ENCODE measurements at regions not wholly inside any gene's neighbourhood (a gene's known extent, or its start where the extent isn't known, plus 50 kb on each side); places are given as distances from the start of the nearest gene placed in this dataset.

DNA sequence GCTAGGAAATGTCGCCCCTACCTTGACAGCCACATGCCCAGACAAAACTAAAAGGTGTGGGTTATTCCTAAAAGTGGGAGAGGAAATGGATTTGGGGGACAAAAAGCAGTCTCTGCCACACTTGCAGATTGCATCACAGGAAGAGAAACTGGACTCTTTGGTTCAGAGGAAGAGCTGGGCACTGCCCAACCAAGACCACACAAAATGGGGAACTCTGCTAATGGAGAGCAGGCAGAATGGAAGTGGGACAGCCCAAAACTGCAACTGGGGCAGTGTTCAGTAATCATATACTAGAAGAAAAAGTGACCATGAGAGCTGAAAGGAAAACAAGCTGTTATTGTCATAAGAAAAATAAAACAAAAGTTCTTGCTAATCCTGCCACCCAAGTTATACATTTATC, 138.9 kb upstream of the FRMD4B start:
- no peaks in the 10 kb centered on the region for H3K4me1 ChIP-seq (ENCODE audit: control insufficient read depth in 5 of 5, insufficient read depth in 5 of 5, low read length in 5 of 5)
- no peaks in the 10 kb centered on the region for H3K27me3 ChIP-seq (ENCODE audit: control insufficient read depth in 5 of 5, insufficient read depth in 4 of 5, low read length in 5 of 5)
- no peak overlapping the region for H3K9ac ChIP-seq (ENCODE audit: low read length in 5 of 5)
- peaks cover 0 to 4% (median 0%) of the 10 kb centered on the region in 5 donors for H3K9me3 ChIP-seq (ENCODE audit: control insufficient read depth in 5 of 5, low read length in 5 of 5)
- no peak overlapping the region for H3K4me3 ChIP-seq (ENCODE audit: low read depth in 1 of 5, low read length in 5 of 5)
- H3K27ac ChIP-seq (ENCODE audit: low read depth, low read length) = no peak overlapping the region
- H3K36me3 ChIP-seq (ENCODE audit: control insufficient read depth in 5 of 5, insufficient read depth in 5 of 5, low read length in 5 of 5) = no peaks in the 10 kb centered on the region

- H3K4me1 ChIP-seq (ENCODE audit: control insufficient read depth in 5 of 5, insufficient read depth in 5 of 5, low read length in 5 of 5) = no peaks in the 10 kb centered on the region
- H3K36me3 ChIP-seq (ENCODE audit: control insufficient read depth in 5 of 5, insufficient read depth in 5 of 5, low read length in 5 of 5) = no peaks in the 10 kb centered on the region
- no peaks in the 10 kb centered on the region for H3K27me3 ChIP-seq (ENCODE audit: control insufficient read depth in 5 of 5, insufficient read depth in 4 of 5, low read length in 5 of 5)
- H3K4me3 ChIP-seq (ENCODE audit: low read depth in 1 of 5, low read length in 5 of 5) = no peak overlapping the region
- H3K9me3 ChIP-seq (ENCODE audit: control insufficient read depth in 5 of 5, low read length in 5 of 5) = peaks cover 0 to 4% (median 0%) of the 10 kb centered on the region in 5 donors
- H3K9ac ChIP-seq (ENCODE audit: low read length in 5 of 5) = no peak overlapping the region
- no peak overlapping the region for H3K27ac ChIP-seq (ENCODE audit: low read depth, low read length)
These were observed 135.4 kb upstream of the FRMD4B start for GRCh38 chr3:69521286-69521685.

DNA sequence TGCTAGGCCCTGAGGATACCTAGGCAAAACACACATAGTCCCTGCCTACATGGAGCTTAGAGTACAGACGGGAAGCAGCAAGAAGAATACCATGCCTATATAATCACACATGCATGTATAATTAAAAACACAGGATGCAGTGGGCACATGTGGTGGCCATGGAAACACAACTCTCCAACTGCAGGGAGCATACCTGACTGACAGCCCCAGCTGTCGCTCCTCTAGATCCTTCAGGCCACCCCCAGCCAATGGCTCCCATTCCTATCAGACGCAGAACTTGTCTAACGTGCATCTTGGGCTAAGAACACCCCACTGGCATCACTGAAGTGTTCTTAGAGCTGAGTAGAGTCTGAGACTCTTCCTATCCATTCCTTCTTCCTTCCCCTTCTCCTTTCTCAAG, 125.5 kb upstream of the FRMD4B start:
- H3K27me3 ChIP-seq (ENCODE audit: control insufficient read depth in 5 of 5, insufficient read depth in 4 of 5, low read length in 5 of 5) = no peaks in the 10 kb centered on the region
- H3K4me3 ChIP-seq (ENCODE audit: low read depth in 1 of 5, low read length in 5 of 5) = peak overlapping the region in 1 of 5 donors; percentile 28
- no peak overlapping the region for H3K27ac ChIP-seq (ENCODE audit: low read depth, low read length)
- H3K9ac ChIP-seq (ENCODE audit: low read length in 5 of 5) = no peak overlapping the region
- H3K4me1 ChIP-seq (ENCODE audit: control insufficient read depth in 5 of 5, insufficient read depth in 5 of 5, low read length in 5 of 5) = peaks cover 0 to 7% (median 3%) of the 10 kb centered on the region in 5 donors
- H3K36me3 ChIP-seq (ENCODE audit: control insufficient read depth in 5 of 5, insufficient read depth in 5 of 5, low read length in 5 of 5) = no peaks in the 10 kb centered on the region
- H3K9me3 ChIP-seq (ENCODE audit: control insufficient read depth in 5 of 5, low read length in 5 of 5) = peaks cover 1 to 24% (median 6%) of the 10 kb centered on the region in 5 donors

DNA sequence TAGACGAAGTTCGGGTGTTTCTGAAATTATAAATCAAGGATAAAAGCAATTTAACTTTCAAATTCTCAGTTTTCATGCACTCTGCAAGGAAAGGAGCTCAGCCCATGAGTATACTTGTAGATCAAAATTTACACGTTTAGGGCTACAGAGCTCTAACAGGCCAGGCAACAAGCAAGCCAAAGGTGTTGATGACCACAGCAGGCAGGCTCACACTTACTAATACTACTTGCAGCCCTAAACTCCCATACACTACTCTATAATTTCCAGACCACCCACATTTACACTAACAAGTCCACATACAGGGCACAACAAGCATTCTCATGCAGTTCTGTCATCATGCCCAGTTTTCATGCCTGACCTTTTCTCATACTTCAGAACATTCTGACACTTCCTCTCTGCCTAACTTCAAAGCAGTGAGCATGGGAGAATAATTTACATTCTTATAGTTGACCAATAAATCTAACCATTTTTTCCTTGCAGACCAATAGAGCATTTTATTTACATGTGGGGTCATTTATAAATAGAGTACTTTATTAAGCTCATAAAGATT, 124.7 kb upstream of the FRMD4B start:
- no peak overlapping the region for H3K4me3 ChIP-seq (ENCODE audit: low read depth in 1 of 5, low read length in 5 of 5)
- no peaks in the 10 kb centered on the region for H3K27me3 ChIP-seq (ENCODE audit: control insufficient read depth in 5 of 5, insufficient read depth in 4 of 5, low read length in 5 of 5)
- H3K36me3 ChIP-seq (ENCODE audit: control insufficient read depth in 5 of 5, insufficient read depth in 5 of 5, low read length in 5 of 5) = no peaks in the 10 kb centered on the region
- no peak overlapping the region for H3K9ac ChIP-seq (ENCODE audit: low read length in 5 of 5)
- H3K27ac ChIP-seq (ENCODE audit: low read depth, low read length) = no peak overlapping the region
- H3K9me3 ChIP-seq (ENCODE audit: control insufficient read depth in 5 of 5, low read length in 5 of 5) = peaks cover 0 to 24% (median 6%) of the 10 kb centered on the region in 5 donors
- peaks cover 0 to 7% (median 3%) of the 10 kb centered on the region in 5 donors for H3K4me1 ChIP-seq (ENCODE audit: control insufficient read depth in 5 of 5, insufficient read depth in 5 of 5, low read length in 5 of 5)

GRCh38 chr3:69509288-69509687, 123.4 kb upstream of the FRMD4B start:
- Histone ChIP-seq H3K9me3 (ENCODE audit: control insufficient read depth in 5 of 5, low read length in 5 of 5) (peaks cover 0 to 15% (median 0%) of the 10 kb centered on the region in 5 donors), H3K27me3 (ENCODE audit: control insufficient read depth in 5 of 5, insufficient read depth in 4 of 5, low read length in 5 of 5) (no peaks in the 10 kb centered on the region), H3K4me1 (ENCODE audit: control insufficient read depth in 5 of 5, insufficient read depth in 5 of 5, low read length in 5 of 5) (peaks cover 0 to 7% (median 3%) of the 10 kb centered on the region in 5 donors)

GRCh38 chr3:69505770-69506407, 120.0 kb upstream of the FRMD4B start:
- H3K4me1 ChIP-seq (ENCODE audit: control insufficient read depth in 5 of 5, insufficient read depth in 5 of 5, low read length in 5 of 5) = peaks cover 0 to 6% (median 3%) of the 10 kb centered on the region in 5 donors
- no peaks in the 10 kb centered on the region for H3K27me3 ChIP-seq (ENCODE audit: control insufficient read depth in 5 of 5, insufficient read depth in 4 of 5, low read length in 5 of 5)
- no peak overlapping the region for H3K9ac ChIP-seq (ENCODE audit: low read length in 5 of 5)
- H3K9me3 ChIP-seq (ENCODE audit: control insufficient read depth in 5 of 5, low read length in 5 of 5) = no peaks in the 10 kb centered on the region
- H3K4me3 ChIP-seq (ENCODE audit: low read depth in 1 of 5, low read length in 5 of 5) = no peak overlapping the region
- no peak overlapping the region for H3K27ac ChIP-seq (ENCODE audit: low read depth, low read length)
- H3K36me3 ChIP-seq (ENCODE audit: control insufficient read depth in 5 of 5, insufficient read depth in 5 of 5, low read length in 5 of 5) = no peaks in the 10 kb centered on the region

More at GRCh38 chr3:69509288-69509687, 123.4 kb upstream of the FRMD4B start:
- Histone ChIP-seq H3K36me3 (ENCODE audit: control insufficient read depth in 5 of 5, insufficient read depth in 5 of 5, low read length in 5 of 5) (no peaks in the 10 kb centered on the region), H3K9ac (ENCODE audit: low read length in 5 of 5) (no peak overlapping the region), H3K4me3 (ENCODE audit: low read depth in 1 of 5, low read length in 5 of 5) (no peak overlapping the region), H3K27ac (ENCODE audit: low read depth, low read length) (no peak overlapping the region)

DNA sequence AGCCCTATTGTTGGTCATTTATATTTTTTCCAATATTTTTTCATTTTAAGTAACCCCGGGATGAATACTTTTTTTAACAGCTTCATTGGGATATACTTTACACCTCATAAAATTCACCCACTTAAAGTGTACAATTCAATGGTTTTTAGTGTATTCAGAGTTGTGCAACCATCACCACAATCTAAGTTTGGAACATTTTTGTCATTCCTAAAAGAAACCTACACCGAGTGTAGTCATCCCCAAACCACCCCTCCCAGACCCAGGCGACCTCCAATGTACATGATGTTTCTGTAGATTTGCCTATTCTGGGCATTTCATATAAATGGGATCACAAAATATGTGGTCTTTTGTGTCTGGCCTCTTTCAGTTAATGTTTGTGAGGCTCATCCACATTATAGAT, 118.3 kb upstream of the FRMD4B start:
- H3K9ac ChIP-seq (ENCODE audit: low read length in 5 of 5) = no peak overlapping the region
- H3K9me3 ChIP-seq (ENCODE audit: control insufficient read depth in 5 of 5, low read length in 5 of 5) = no peaks in the 10 kb centered on the region
- peaks cover 0 to 3% (median 0%) of the 10 kb centered on the region in 5 donors for H3K27me3 ChIP-seq (ENCODE audit: control insufficient read depth in 5 of 5, insufficient read depth in 4 of 5, low read length in 5 of 5)
- H3K4me3 ChIP-seq (ENCODE audit: low read depth in 1 of 5, low read length in 5 of 5) = no peak overlapping the region
- H3K4me1 ChIP-seq (ENCODE audit: control insufficient read depth in 5 of 5, insufficient read depth in 5 of 5, low read length in 5 of 5) = peaks cover 0 to 11% (median 8%) of the 10 kb centered on the region in 5 donors
- H3K36me3 ChIP-seq (ENCODE audit: control insufficient read depth in 5 of 5, insufficient read depth in 5 of 5, low read length in 5 of 5) = no peaks in the 10 kb centered on the region
- H3K27ac ChIP-seq (ENCODE audit: low read depth, low read length) = no peak overlapping the region

DNA sequence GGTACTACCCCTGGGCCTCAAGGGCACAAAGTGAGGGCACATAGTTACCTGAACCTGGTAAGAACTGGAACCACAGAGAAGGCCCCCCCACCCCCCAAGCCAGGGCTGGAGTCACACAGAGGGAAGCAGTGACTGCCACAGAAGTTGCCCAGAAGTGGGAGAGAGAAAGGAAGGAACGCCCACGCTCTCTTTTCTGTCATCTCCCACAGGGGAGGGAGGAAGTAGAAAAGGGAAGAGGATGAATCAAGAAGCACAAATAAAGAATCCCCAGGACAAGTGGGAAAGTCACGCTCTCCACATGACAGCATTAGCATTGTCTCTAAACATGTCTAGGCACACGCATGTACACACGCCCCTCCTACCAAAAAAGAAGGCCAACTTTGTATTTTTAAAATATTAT, 114.7 kb upstream of the FRMD4B start:
- Histone ChIP-seq H3K27ac (ENCODE audit: low read depth, low read length) (no peak overlapping the region), H3K27me3 (ENCODE audit: control insufficient read depth in 5 of 5, insufficient read depth in 4 of 5, low read length in 5 of 5) (peaks cover 0 to 3% (median 0%) of the 10 kb centered on the region in 5 donors), H3K9ac (ENCODE audit: low read length in 5 of 5) (no peak overlapping the region), H3K4me1 (ENCODE audit: control insufficient read depth in 5 of 5, insufficient read depth in 5 of 5, low read length in 5 of 5) (peaks cover 0 to 12% (median 10%) of the 10 kb centered on the region in 5 donors), H3K4me3 (ENCODE audit: low read depth in 1 of 5, low read length in 5 of 5) (peak overlapping the region in 1 of 5 donors; percentile 17), H3K9me3 (ENCODE audit: control insufficient read depth in 5 of 5, low read length in 5 of 5) (no peaks in the 10 kb centered on the region), H3K36me3 (ENCODE audit: control insufficient read depth in 5 of 5, insufficient read depth in 5 of 5, low read length in 5 of 5) (no peaks in the 10 kb centered on the region)

DNA sequence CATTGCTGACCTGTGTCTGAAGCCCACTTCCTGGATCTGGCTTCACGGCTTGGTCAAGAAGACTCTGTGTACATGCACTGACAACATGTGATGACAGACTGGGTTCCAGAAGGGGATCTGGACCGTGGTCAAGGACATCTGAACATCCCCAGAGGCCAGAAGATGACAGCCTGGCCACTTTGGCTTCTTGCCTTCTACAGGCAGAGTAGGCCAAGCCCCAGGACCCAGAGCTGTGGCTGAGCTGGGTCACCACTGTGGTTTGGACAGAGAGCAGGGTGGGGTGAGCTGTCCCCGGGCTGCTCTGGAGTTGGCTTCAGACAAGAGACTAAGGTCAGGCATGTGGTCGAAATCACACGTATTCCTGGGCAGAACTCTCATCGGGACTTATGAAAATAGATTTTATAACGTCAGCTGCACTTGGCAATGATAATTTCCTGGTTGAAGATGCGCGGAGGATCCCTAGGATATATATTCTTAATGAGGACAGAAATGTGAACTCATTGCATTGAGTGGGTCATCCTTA, 114.1 kb upstream of the FRMD4B start:
- Histone ChIP-seq H3K27ac (ENCODE audit: low read depth, low read length) (no peak overlapping the region), H3K27me3 (ENCODE audit: control insufficient read depth in 5 of 5, insufficient read depth in 4 of 5, low read length in 5 of 5) (peaks cover 0 to 3% (median 0%) of the 10 kb centered on the region in 5 donors), H3K9me3 (ENCODE audit: control insufficient read depth in 5 of 5, low read length in 5 of 5) (no peaks in the 10 kb centered on the region)

GRCh38 chr3:69499422-69499821, 113.5 kb upstream of the FRMD4B start:
- Histone ChIP-seq H3K4me1 (ENCODE audit: control insufficient read depth in 5 of 5, insufficient read depth in 5 of 5, low read length in 5 of 5) (peaks cover 0 to 12% (median 10%) of the 10 kb centered on the region in 5 donors), H3K9ac (ENCODE audit: low read length in 5 of 5) (no peak overlapping the region), H3K4me3 (ENCODE audit: low read depth in 1 of 5, low read length in 5 of 5) (no peak overlapping the region), H3K27me3 (ENCODE audit: control insufficient read depth in 5 of 5, insufficient read depth in 4 of 5, low read length in 5 of 5) (peaks cover 0 to 3% (median 0%) of the 10 kb centered on the region in 5 donors), H3K27ac (ENCODE audit: low read depth, low read length) (no peak overlapping the region), H3K36me3 (ENCODE audit: control insufficient read depth in 5 of 5, insufficient read depth in 5 of 5, low read length in 5 of 5) (no peaks in the 10 kb centered on the region), H3K9me3 (ENCODE audit: control insufficient read depth in 5 of 5, low read length in 5 of 5) (no peaks in the 10 kb centered on the region)

More for the DNA sequence above, 114.1 kb upstream of the FRMD4B start:
- no peak overlapping the region for H3K9ac ChIP-seq (ENCODE audit: low read length in 5 of 5)
- H3K36me3 ChIP-seq (ENCODE audit: control insufficient read depth in 5 of 5, insufficient read depth in 5 of 5, low read length in 5 of 5) = no peaks in the 10 kb centered on the region
- peaks cover 0 to 12% (median 10%) of the 10 kb centered on the region in 5 donors for H3K4me1 ChIP-seq (ENCODE audit: control insufficient read depth in 5 of 5, insufficient read depth in 5 of 5, low read length in 5 of 5)
- no peak overlapping the region for H3K4me3 ChIP-seq (ENCODE audit: low read depth in 1 of 5, low read length in 5 of 5)

All from subcutaneous abdominal adipose tissue (tissue), 5 donors.